SK-N-SH (cell line): ENCODE measurements at regions not wholly inside any gene's neighbourhood (a gene's known extent, or its start where the extent isn't known, plus 50 kb on each side); places are given as distances from the start of the nearest gene placed in this dataset.

Experiments
- CTCF ChIA-PET: fragments of 300-600, 350-600 bp; formaldehyde crosslinking; extraction: SDS; loops from one replicate; lab custom pipeline; 2021; lab: Yijun Ruan, JAX
- POLR2A ChIA-PET: fragments of 350-600 bp; sonication (Branson Sonifier 250); formaldehyde crosslinking; extraction: SDS; loops from one replicate; lab custom pipeline; 2020; ENCODE audit warnings: antibody characterized with exemption, inconsistent platforms; lab: Yijun Ruan, JAX
- DNase-seq: peaks from one replicate; pipeline ENCODE4 v3.0.0; 2012
- H2AFZ ChIP-seq: fragments of 200-600 bp; sonication (generic); 2 replicates; pipeline ENCODE4 v1.8.1; 2016; ENCODE audit warnings: antibody characterized with exemption, mild to moderate bottlenecking, low read depth
- H3F3A ChIP-seq: fragments of 200-600 bp; sonication (generic); replicated peaks from 2 replicates; pipeline ENCODE3; 2016; ENCODE audit warnings: antibody characterized with exemption, mild to moderate bottlenecking; ENCODE audit not compliant: insufficient read depth
- H3K27ac ChIP-seq, 2 experiments: fragments of 200-500 bp in 1 of 2; fragments of 200-600 bp in 1 of 2; sonication (Bioruptor generic) in 1 of 2; sonication (generic), shearing (Covaris generic) in 1 of 2; 2 replicates each; pipeline versions ENCODE4 v1.5.1 to v1.6.1; 2014 to 2016; ENCODE audit warnings: low read depth in 2 of 2, inconsistent platforms in 1 of 2, low read length in 1 of 2, mild to moderate bottlenecking in 1 of 2, mixed read lengths in 1 of 2
- H3K27me3 ChIP-seq: fragments of 200-600 bp; sonication (generic), shearing (Covaris generic); 2 replicates; pipeline ENCODE4 v1.6.1; 2016; ENCODE audit warnings: mixed run types; ENCODE audit not compliant: insufficient read depth
- H3K36me3 ChIP-seq, 2 experiments: fragments of 200-500 bp in 1 of 2; fragments of 200-600 bp in 1 of 2; sonication (Bioruptor generic) in 1 of 2; sonication (generic) in 1 of 2; replicated peaks in 1 of 2; 2 replicates each; pipeline versions ENCODE3 to v1.5.1; 2014 to 2016; ENCODE audit warnings: low read length in 1 of 2, mild to moderate bottlenecking in 1 of 2; ENCODE audit not compliant: insufficient read depth in 2 of 2, control insufficient read depth in 1 of 2
- H3K4me1 ChIP-seq, 2 experiments: fragments of 200-500 bp in 1 of 2; fragments of 200-600 bp in 1 of 2; sonication (Bioruptor generic) in 1 of 2; sonication (generic), shearing (Covaris generic) in 1 of 2; 2 replicates each; pipeline versions ENCODE4 v1.5.1 to v1.6.1; 2014 to 2016; ENCODE audit warnings: low read depth in 1 of 2, low read length in 1 of 2, mixed run types in 1 of 2; ENCODE audit not compliant: insufficient read depth in 2 of 2, control insufficient read depth in 1 of 2
- H3K4me2 ChIP-seq: fragments of 200-600 bp; sonication (generic), shearing (Covaris generic); 2 replicates; pipeline ENCODE4 v1.6.1; 2017; ENCODE audit warnings: mixed run types
- H3K4me3 ChIP-seq, 2 experiments: fragments of 200-500 bp in 1 of 2; fragments of 200-600 bp in 1 of 2; sonication (Bioruptor generic) in 1 of 2; sonication (generic), shearing (Covaris generic) in 1 of 2; 2 replicates each; pipeline versions ENCODE4 v1.5.1 to v1.8.1; 2014 to 2016; ENCODE audit warnings: low read depth in 2 of 2, inconsistent platforms in 1 of 2, low read length in 1 of 2, mild to moderate bottlenecking in 1 of 2, mixed read lengths in 1 of 2, moderate library complexity in 1 of 2
- H3K79me2 ChIP-seq: fragments of 200-600 bp; sonication (generic); 2 replicates; pipeline ENCODE4 v1.8.1; 2017; ENCODE audit warnings: mild to moderate bottlenecking; ENCODE audit not compliant: insufficient read depth
- H3K9ac ChIP-seq: fragments of 200-600 bp; sonication (generic); 2 replicates; pipeline ENCODE4 v1.6.1; 2017; ENCODE audit warnings: mixed run types
- H3K9me2 ChIP-seq: fragments of 200-600 bp; sonication (generic); 2 replicates; pipeline ENCODE4 v1.6.1; 2017; ENCODE audit warnings: mixed run types
- H3K9me3 ChIP-seq: fragments of 200-600 bp; sonication (generic); 2 replicates; pipeline ENCODE4 v1.6.1; 2017; ENCODE audit warnings: mixed run types, mild to moderate bottlenecking, moderate library complexity
- H4K20me1 ChIP-seq: fragments of 200-600 bp; sonication (generic); 2 replicates; pipeline ENCODE4 v1.6.1; 2017; ENCODE audit warnings: mild to moderate bottlenecking, mixed run types; ENCODE audit not compliant: insufficient read depth
- CTCF ChIP-seq: fragments of 200-600 bp; sonication (generic); IDR thresholded peaks from 2 replicates; pipeline ENCODE4 v1.6.1; 2017; ENCODE audit warnings: antibody characterized with exemption, mild to moderate bottlenecking, moderate library complexity
- FOSL2 ChIP-seq: IDR thresholded peaks from 2 replicates; pipeline ENCODE4 v1.4.0; 2012; ENCODE audit warnings: low read depth, mild to moderate bottlenecking, moderate library complexity, borderline replicate concordance
- GABPA ChIP-seq: IDR thresholded peaks from 2 replicates; pipeline ENCODE4 v1.4.0; 2012; ENCODE audit warnings: low read depth, mild to moderate bottlenecking
- IRF3 ChIP-seq: fragments of 150-350 bp; IDR thresholded peaks from 2 replicates; pipeline ENCODE4 v1.6.1; 2016; ENCODE audit warnings: mild to moderate bottlenecking, low read depth, low read length
- MAX ChIP-seq: IDR thresholded peaks from 2 replicates; pipeline ENCODE4 v1.4.0; 2012; ENCODE audit warnings: low read depth
- MEF2A ChIP-seq: IDR thresholded peaks from 2 replicates; pipeline ENCODE4 v1.4.0; 2012; ENCODE audit warnings: low read depth, borderline replicate concordance
- MXI1 ChIP-seq: IDR thresholded peaks from 2 replicates; pipeline ENCODE4 v1.6.1; 2012; ENCODE audit warnings: mild to moderate bottlenecking, low read depth, low read length, improper control_type of control experiment
- NFIC ChIP-seq: IDR thresholded peaks from 2 replicates; pipeline ENCODE4 v1.4.0; 2012; ENCODE audit warnings: borderline replicate concordance
- RAD21 ChIP-seq: IDR thresholded peaks from 2 replicates; pipeline ENCODE4 v1.6.1; 2012; ENCODE audit warnings: mild to moderate bottlenecking, low read length
- RCOR1 ChIP-seq: fragments of 150-350 bp; IDR thresholded peaks from 2 replicates; pipeline ENCODE4 v1.6.1; 2017; ENCODE audit warnings: antibody characterized with exemption, low read length
- REST ChIP-seq: IDR thresholded peaks from 2 replicates; pipeline ENCODE4 v1.6.1; 2012; ENCODE audit warnings: mild to moderate bottlenecking, low read depth, low read length, moderate library complexity
- RFX5 ChIP-seq: IDR thresholded peaks from 2 replicates; pipeline ENCODE4 v1.6.1; 2012; ENCODE audit warnings: mild to moderate bottlenecking, improper control_type of control experiment, low read length
- RXRA ChIP-seq: IDR thresholded peaks from 2 replicates; pipeline ENCODE4 v1.4.0; 2012; ENCODE audit warnings: low read depth, mild to moderate bottlenecking, borderline replicate concordance
- SIN3A ChIP-seq: IDR thresholded peaks from 2 replicates; pipeline ENCODE4 v1.6.1; 2012; ENCODE audit warnings: low read depth, mild to moderate bottlenecking, low read length, moderate library complexity, borderline replicate concordance
- SMC3 ChIP-seq: IDR thresholded peaks from 2 replicates; pipeline ENCODE4 v1.6.1; 2012; ENCODE audit warnings: low read depth, low read length, improper control_type of control experiment
- TAF1 ChIP-seq: IDR thresholded peaks from 2 replicates; pipeline ENCODE4 v1.6.1; 2012; ENCODE audit warnings: low read depth, mild to moderate bottlenecking, low read length, moderate library complexity, borderline replicate concordance
- TCF12 ChIP-seq: IDR thresholded peaks from 2 replicates; pipeline ENCODE4 v1.4.0; 2012
- USF1 ChIP-seq: IDR thresholded peaks from 2 replicates; pipeline ENCODE4 v1.4.0; 2012; ENCODE audit warnings: low read depth, borderline replicate concordance
- USF2 ChIP-seq: fragments of 150-350 bp; IDR thresholded peaks from 2 replicates; pipeline ENCODE4 v1.6.1; 2017; ENCODE audit warnings: antibody characterized with exemption, low read length, low read depth, borderline replicate concordance
- ZBTB33 ChIP-seq: IDR thresholded peaks from 2 replicates; pipeline ENCODE4 v1.4.0; 2012; ENCODE audit warnings: low read depth, borderline replicate concordance

GRCh38 chr9:78858266-78858665 is 561.3 kb downstream of the PSAT1 start (continued):
- no peak for TF ChIP-seq ZBTB33
- TF ChIP-seq RFX5, result no peak

GRCh38 chr9:78860801-78861475 is 564.0 kb downstream of the PSAT1 start:
- peaks cover 9 to 18% of the 10 kb centered on the region in 2 experiments; a peak in 3 of 4 replicates for H3K4me1 ChIP-seq
- TF ChIP-seq GABPA, result no peak
- TF ChIP-seq RFX5, result no peak
- no peak for TF ChIP-seq USF1
- no peak for TF ChIP-seq USF2
- no peak for TF ChIP-seq RXRA
- no peak for TF ChIP-seq IRF3
- no peak for TF ChIP-seq FOSL2
- TF ChIP-seq RCOR1, result no peak
- no peak for TF ChIP-seq SMC3
- TF ChIP-seq CTCF, result peak; percentile 9; the same call in 1 of the 2 replicates
- TF ChIP-seq TCF12, result peak; percentile 77
- no peak for TF ChIP-seq TAF1
- no peak; the same call in 1 of the 2 replicates for TF ChIP-seq NFIC
- TF ChIP-seq MEF2A, result no peak
- TF ChIP-seq MXI1, result no peak
- TF ChIP-seq MAX, result peak; percentile 43; the same call in 1 of the 2 replicates
- TF ChIP-seq REST, result no peak
- no peak for TF ChIP-seq SIN3A
- TF ChIP-seq RAD21, result no peak

More at GRCh38 chr9:78860801-78861475, 564.0 kb downstream of the PSAT1 start:
- no peaks in the 10 kb centered on the region for H3K9me2 ChIP-seq
- no peak for DNase-seq
- no peaks in the 10 kb centered on the region for H3K9me3 ChIP-seq
- H3K4me3 ChIP-seq, result no peak overlapping the region
- CTCF ChIA-PET, result no interaction called here
- no peaks in the 10 kb centered on the region for H3K36me3 ChIP-seq
- no peaks in the 10 kb centered on the region for H4K20me1 ChIP-seq
- no peak overlapping the region; a peak in 1 of 4 replicates for H3K27ac ChIP-seq
- peaks cover 6% of the 10 kb centered on the region for H3F3A ChIP-seq
- no peak overlapping the region for H3K4me2 ChIP-seq
- POLR2A ChIA-PET, result no interaction called here
- H3K9ac ChIP-seq, result no peak overlapping the region
- H3K79me2 ChIP-seq, result no peaks in the 10 kb centered on the region
- H2AFZ ChIP-seq, result no peak overlapping the region
- H3K27me3 ChIP-seq, result no peaks in the 10 kb centered on the region
